ENCODE measurements at regions not wholly inside any gene's neighbourhood (a gene's known extent, or its start where the extent isn't known, plus 50 kb on each side); places are given as distances from the start of the nearest gene placed in this dataset.
"Not testable (repeated sequence)": the region's sequence is repeated elsewhere in the genome, so short reads cannot be mapped to it uniquely, and the experiment has no call there.

DNA sequence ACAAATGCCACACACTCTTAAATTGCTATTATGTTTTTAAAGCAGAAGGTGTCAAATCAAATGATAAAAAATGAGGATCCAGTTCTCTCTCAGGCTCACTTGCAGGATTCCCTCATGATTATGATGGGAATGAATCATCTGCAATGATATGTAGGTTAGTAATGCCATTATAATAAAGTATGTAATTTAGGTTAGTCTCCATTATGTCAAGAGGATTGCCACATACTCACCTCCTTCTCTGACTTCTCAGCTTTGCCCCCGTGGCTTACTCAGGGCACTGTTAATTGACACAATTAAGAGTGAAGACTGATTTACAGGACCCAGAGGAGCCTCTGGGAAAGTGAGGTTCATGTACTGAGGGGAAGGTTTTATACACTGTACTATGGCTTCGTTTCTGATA is 591.7 kb upstream of the NRSN1 start:
- no peak for TF ChIP-seq CTCF (IDR thresholded peaks at IDR 0.05)
- intact Hi-C loops (cut with DNase I): no loop called here
- no peak overlapping the region for H3K4me3 ChIP-seq

DNA sequence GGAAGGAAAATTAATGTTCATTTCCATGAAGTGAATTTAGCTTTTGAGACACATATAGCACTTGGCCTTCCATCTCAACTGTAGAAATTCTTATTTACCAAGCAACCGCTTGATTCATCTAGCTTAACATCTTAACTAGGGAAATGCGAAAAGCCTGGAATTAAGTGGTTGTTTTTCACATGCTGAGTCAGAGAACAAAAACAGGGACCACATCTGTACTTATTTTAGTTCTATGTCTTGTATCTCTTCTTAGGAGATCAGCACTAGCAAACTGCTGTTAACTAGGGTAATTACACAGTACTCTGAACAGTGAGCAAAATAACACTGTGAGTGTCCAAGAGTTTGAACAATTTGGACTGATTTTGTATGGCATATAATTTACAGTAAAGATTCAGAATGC is 590.9 kb upstream of the NRSN1 start:
- no peaks in the 10 kb centered on the region for H3K9me3 ChIP-seq
- DNase-seq (ENCODE audit: low spot score in 2 of 2): no peak
- no peak overlapping the region for H3K27ac ChIP-seq
- intact Hi-C loops (cut with DNase I): no loop called here
- TF ChIP-seq CTCF (IDR thresholded peaks at IDR 0.05): no peak
- H3K4me1 ChIP-seq: no peaks in the 10 kb centered on the region
- H3K4me3 ChIP-seq: no peak overlapping the region
- H3K27me3 ChIP-seq: no peaks in the 10 kb centered on the region
- no peaks in the 10 kb centered on the region for H3K36me3 ChIP-seq

More for the DNA sequence above, 591.7 kb upstream of the NRSN1 start:
- no peak overlapping the region for H3K27ac ChIP-seq
- H3K36me3 ChIP-seq: no peaks in the 10 kb centered on the region
- H3K4me1 ChIP-seq: no peaks in the 10 kb centered on the region
- no peaks in the 10 kb centered on the region for H3K27me3 ChIP-seq
- DNase-seq (ENCODE audit: low spot score in 2 of 2): no peak
- H3K9me3 ChIP-seq: no peaks in the 10 kb centered on the region

- no peak for DNase-seq (ENCODE audit: low spot score in 2 of 2)
- H3K4me1 ChIP-seq: no peaks in the 10 kb centered on the region
- H3K9me3 ChIP-seq: no peaks in the 10 kb centered on the region
- no peak overlapping the region for H3K27ac ChIP-seq
- H3K4me3 ChIP-seq: no peak overlapping the region
- H3K36me3 ChIP-seq: no peaks in the 10 kb centered on the region
- intact Hi-C loops (cut with DNase I): no loop called here
- TF ChIP-seq CTCF (IDR thresholded peaks at IDR 0.05): no peak
- H3K27me3 ChIP-seq: no peaks in the 10 kb centered on the region
Observed at GRCh38 chr6:23537828-23538227, 588.2 kb upstream of the NRSN1 start.

- Histone ChIP-seq H3K36me3 (no peaks in the 10 kb centered on the region), H3K9me3 (no peaks in the 10 kb centered on the region), H3K4me1 (no peaks in the 10 kb centered on the region), H3K27ac (no peak overlapping the region), H3K27me3 (no peaks in the 10 kb centered on the region), H3K4me3 (no peak overlapping the region)
- no peak for TF ChIP-seq CTCF (IDR thresholded peaks at IDR 0.05)
- DNase-seq (ENCODE audit: low spot score in 2 of 2): no peak
- intact Hi-C loops (cut with DNase I): no loop called here
Observed at GRCh38 chr6:23547851-23548250, 578.2 kb upstream of the NRSN1 start.

- H3K9me3 ChIP-seq; intact Hi-C loops (cut with DNase I); DNase-seq (ENCODE audit: low spot score in 2 of 2); H3K27ac ChIP-seq; H3K4me1 ChIP-seq; H3K27me3 ChIP-seq; H3K36me3 ChIP-seq; H3K4me3 ChIP-seq: not testable (repeated sequence)
Observed at GRCh38 chr6:23554953-23555352, 571.1 kb upstream of the NRSN1 start.

GRCh38 chr6:23559587-23560343 is 566.2 kb upstream of the NRSN1 start:
- intact Hi-C loops (cut with DNase I): no loop called here
- Histone ChIP-seq H3K27me3 (no peaks in the 10 kb centered on the region), H3K4me3 (no peak overlapping the region), H3K27ac (no peak overlapping the region), H3K4me1 (no peaks in the 10 kb centered on the region), H3K9me3 (peaks cover 0 to 9% of the 10 kb centered on the region in 2 donors), H3K36me3 (no peaks in the 10 kb centered on the region)
- no peak for TF ChIP-seq CTCF (IDR thresholded peaks at IDR 0.05)
- DNase-seq (ENCODE audit: low spot score in 2 of 2): no peak
